Esophagus squamous epithelium (tissue), 5 donors: ENCODE measurements at regions not wholly inside any gene's neighbourhood (a gene's known extent, or its start where the extent isn't known, plus 50 kb on each side); places are given as distances from the start of the nearest gene placed in this dataset.

ENCODE experiments used
- DNase-seq: peaks from one replicate; lab custom pipeline; 2025; lab: John Stamatoyannopoulos, UW
- H3K27ac ChIP-seq, 4 donors: fragments of 200-600 bp; sonication (generic); one replicate each; pipeline ENCODE4 v1.5.1; 2016 to 2019; ENCODE audit warnings: mild to moderate bottlenecking in 1 of 4
- H3K27me3 ChIP-seq, 4 donors: fragments of 200-600 bp; sonication (generic); 1 replicate in 3 of 4; 2 replicates in 1 of 4; pipeline versions ENCODE4 v1.5.1 to v1.6.0; 2017 to 2021; ENCODE audit warnings: antibody characterized with exemption in 1 of 4
- H3K36me3 ChIP-seq, 3 donors: fragments of 200-600 bp; sonication (generic); one replicate each; pipeline ENCODE4 v1.5.1; 2016 to 2019
- H3K4me1 ChIP-seq, 3 donors: fragments of 200-600 bp; sonication (generic); one replicate each; pipeline ENCODE4 v1.5.1; 2017 to 2019
- H3K4me3 ChIP-seq, 4 donors: fragments of 200-600 bp; sonication (generic); 1 replicate in 3 of 4; 2 replicates in 1 of 4; pipeline ENCODE4 v1.5.1; 2016 to 2019; ENCODE audit warnings: mild to moderate bottlenecking in 2 of 4, moderate library complexity in 1 of 4
- H3K9me3 ChIP-seq, 3 donors: fragments of 200-600 bp; sonication (generic); one replicate each; pipeline ENCODE4 v1.5.1; 2016 to 2019
- POLR2A ChIP-seq, 4 donors: fragments of 450-650 bp; IDR thresholded peaks; one replicate each; pipeline ENCODE4 v1.6.1; 2017; ENCODE audit warnings: antibody characterized with exemption in 4 of 4, mild to moderate bottlenecking in 4 of 4, moderate library complexity in 3 of 4
- WGBS, 2 donors: methylation state at CpG; one replicate each; pipeline ENCODE4 v1.1.5; 2018; 5-methylcytosine and 5-hydroxymethylcytosine counted together
- intact Hi-C: fragments of 100-400 bp; cut with DNase I; formaldehyde crosslinking; loops from one replicate; pipeline ENCODE4 v1.15.0; 2022
- TF ChIP-seq, protein P1 (sequence below), 6 experiments: fragments of 450-650 bp in 4 of 6; fragments of 200-600 bp in 2 of 6; sonication (generic) in 2 of 6; IDR thresholded peaks; one replicate each; pipeline ENCODE4 v1.5.1; 2016 to 2019; ENCODE audit warnings: antibody characterized with exemption in 6 of 6, mild to moderate bottlenecking in 4 of 6, moderate library complexity in 4 of 6
- donor health status: DM: yes; HTN: yes; CAD: no.

DNA sequence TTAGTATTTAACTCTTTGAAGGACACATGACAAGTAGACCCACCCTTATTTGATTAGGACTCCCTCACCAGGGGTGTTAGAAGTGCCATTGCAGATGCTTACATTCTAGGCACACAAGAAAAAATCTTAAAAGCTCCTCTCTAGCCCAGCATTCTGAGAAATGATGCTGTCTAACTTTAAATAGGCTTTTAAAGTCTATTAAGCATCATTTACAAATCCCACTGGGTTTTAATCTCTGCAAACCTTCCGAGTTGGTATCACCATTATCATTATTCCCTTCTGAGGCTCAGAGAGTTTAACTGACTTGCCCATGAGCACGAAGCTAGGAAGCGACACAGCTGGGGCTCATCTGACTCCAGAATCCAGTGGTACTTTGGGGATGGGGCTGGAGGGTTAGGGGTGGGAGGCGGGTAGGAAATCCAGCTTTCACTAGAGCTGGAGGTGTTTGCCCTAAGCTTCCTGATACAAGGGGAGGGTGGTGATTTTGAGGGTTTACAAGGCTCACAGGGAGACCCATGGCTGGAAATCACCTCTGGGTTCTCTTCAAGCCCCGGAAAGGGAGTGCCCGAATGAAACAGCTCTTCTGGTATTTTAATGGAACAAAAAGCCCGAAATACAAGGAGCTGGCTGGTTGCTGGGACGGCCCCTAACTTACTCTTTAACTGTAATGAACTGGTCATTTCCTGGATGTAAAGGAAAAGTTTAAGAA is 109.2 kb upstream of the FUT8 start:
- Histone ChIP-seq H3K4me1 (peaks cover 5 to 21% (median 9%) of the 10 kb centered on the region in 3 donors), H3K9me3 (no peaks in the 10 kb centered on the region), H3K4me3 (no peak overlapping the region), H3K27me3 (no peaks in the 10 kb centered on the region), H3K36me3 (no peaks in the 10 kb centered on the region), H3K27ac (peak overlapping the region in 3 of 4 donors; percentile 13 to 63 (median 21))
- 42 to 51% methylated on average over 8 of the region's 8 CpGs for WGBS, 2 donors
- no peak for TF ChIP-seq POLR2A (IDR thresholded peaks at IDR 0.05)
- TF ChIP-seq, protein P1, sequence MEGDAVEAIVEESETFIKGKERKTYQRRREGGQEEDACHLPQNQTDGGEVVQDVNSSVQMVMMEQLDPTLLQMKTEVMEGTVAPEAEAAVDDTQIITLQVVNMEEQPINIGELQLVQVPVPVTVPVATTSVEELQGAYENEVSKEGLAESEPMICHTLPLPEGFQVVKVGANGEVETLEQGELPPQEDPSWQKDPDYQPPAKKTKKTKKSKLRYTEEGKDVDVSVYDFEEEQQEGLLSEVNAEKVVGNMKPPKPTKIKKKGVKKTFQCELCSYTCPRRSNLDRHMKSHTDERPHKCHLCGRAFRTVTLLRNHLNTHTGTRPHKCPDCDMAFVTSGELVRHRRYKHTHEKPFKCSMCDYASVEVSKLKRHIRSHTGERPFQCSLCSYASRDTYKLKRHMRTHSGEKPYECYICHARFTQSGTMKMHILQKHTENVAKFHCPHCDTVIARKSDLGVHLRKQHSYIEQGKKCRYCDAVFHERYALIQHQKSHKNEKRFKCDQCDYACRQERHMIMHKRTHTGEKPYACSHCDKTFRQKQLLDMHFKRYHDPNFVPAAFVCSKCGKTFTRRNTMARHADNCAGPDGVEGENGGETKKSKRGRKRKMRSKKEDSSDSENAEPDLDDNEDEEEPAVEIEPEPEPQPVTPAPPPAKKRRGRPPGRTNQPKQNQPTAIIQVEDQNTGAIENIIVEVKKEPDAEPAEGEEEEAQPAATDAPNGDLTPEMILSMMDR (IDR thresholded peaks at IDR 0.05) = no peak
- intact Hi-C loops = no loop called here
- no peak for DNase-seq

DNA sequence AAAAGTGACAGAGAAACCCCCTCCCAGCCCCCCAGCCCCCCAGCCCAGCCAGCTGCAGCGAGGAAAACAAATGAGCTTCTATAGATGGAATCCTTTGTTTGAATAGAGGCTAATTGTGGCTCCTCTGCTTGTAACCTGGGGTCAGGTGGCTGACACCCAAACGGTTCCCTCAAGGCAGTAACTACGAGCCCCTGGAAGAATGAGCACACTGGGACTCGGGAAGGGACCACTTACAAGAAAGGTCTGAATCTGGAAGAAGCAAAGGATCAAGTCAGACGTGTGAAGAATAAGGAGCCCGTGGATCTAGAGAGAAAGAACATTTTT is 108.7 kb upstream of the FUT8 start:
- Histone ChIP-seq H3K27ac (peak overlapping the region in 2 of 4 donors; percentile 13 to 25), H3K4me3 (no peak overlapping the region), H3K27me3 (no peaks in the 10 kb centered on the region), H3K36me3 (no peaks in the 10 kb centered on the region), H3K4me1 (peaks cover 5 to 21% (median 9%) of the 10 kb centered on the region in 3 donors), H3K9me3 (no peaks in the 10 kb centered on the region)
- intact Hi-C loops = no loop called here
- TF ChIP-seq, protein P1 (IDR thresholded peaks at IDR 0.05) = no peak
- TF ChIP-seq POLR2A (IDR thresholded peaks at IDR 0.05) = no peak
- DNase-seq = no peak
- 52 to 53% methylated on average over 6 of the region's 6 CpGs for WGBS, 2 donors

DNA sequence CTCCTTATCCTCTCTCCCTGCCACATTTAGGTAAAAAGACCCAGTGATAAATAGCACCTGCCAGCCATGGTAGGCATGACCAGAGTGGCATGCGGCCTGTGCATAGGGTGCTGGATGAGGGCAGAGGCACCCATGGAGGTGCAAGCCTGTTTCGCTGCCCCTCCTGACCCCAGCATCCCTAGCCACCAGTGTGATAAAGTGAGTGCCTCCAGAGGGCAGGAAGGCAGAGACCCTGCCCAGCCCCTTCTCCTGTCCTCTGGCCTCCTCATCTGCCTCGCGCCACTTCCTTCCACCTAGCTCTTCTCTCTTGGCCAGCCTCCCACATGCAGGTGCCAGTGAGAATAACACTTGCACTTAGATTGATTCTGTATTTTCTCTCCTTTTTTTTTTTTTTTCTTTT is 108.3 kb upstream of the FUT8 start:
- Histone ChIP-seq H3K36me3 (no peaks in the 10 kb centered on the region), H3K27ac (peak overlapping the region in 1 of 4 donors; percentile 25), H3K4me1 (peaks cover 5 to 21% (median 9%) of the 10 kb centered on the region in 3 donors), H3K9me3 (no peaks in the 10 kb centered on the region), H3K27me3 (no peaks in the 10 kb centered on the region), H3K4me3 (no peak overlapping the region)
- WGBS, 2 donors = 76 to 83% methylated on average over 4 of the region's 4 CpGs
- DNase-seq = no peak
- intact Hi-C loops = no loop called here
- TF ChIP-seq, protein P1 (IDR thresholded peaks at IDR 0.05) = no peak
- no peak for TF ChIP-seq POLR2A (IDR thresholded peaks at IDR 0.05)

DNA sequence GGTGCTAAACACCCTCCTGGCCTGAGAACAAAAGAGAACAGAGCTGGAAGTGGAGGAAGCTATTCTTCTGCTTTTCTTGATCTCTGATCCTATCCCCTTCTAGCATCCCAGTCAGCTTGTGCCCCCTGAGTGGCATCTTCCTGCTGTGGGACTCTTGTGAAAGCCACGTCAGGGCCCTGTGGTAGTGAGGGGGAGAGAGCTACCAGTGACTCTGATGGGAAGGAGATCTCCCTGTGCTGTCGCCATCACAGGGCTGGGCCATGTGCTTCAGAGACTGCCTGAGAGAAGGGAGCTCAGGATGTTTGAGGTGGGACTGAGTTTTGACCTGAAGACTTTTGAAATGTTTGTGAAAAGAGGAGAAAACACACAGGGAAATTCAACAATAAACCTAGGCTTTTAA is 107.6 kb upstream of the FUT8 start:
- DNase-seq = no peak
- no peaks in the 10 kb centered on the region for H3K27me3 ChIP-seq
- TF ChIP-seq, protein P1 (IDR thresholded peaks at IDR 0.05) = no peak
- TF ChIP-seq POLR2A (IDR thresholded peaks at IDR 0.05) = no peak
- H3K36me3 ChIP-seq = no peaks in the 10 kb centered on the region
- H3K4me1 ChIP-seq = peaks cover 5 to 21% (median 9%) of the 10 kb centered on the region in 3 donors
- H3K27ac ChIP-seq = no peak overlapping the region
- 93 to 100% methylated on average over 1 to 2 of the region's 2 CpGs for WGBS, 2 donors
- H3K9me3 ChIP-seq = no peaks in the 10 kb centered on the region
- H3K4me3 ChIP-seq = no peak overlapping the region
- intact Hi-C loops = no loop called here

DNA sequence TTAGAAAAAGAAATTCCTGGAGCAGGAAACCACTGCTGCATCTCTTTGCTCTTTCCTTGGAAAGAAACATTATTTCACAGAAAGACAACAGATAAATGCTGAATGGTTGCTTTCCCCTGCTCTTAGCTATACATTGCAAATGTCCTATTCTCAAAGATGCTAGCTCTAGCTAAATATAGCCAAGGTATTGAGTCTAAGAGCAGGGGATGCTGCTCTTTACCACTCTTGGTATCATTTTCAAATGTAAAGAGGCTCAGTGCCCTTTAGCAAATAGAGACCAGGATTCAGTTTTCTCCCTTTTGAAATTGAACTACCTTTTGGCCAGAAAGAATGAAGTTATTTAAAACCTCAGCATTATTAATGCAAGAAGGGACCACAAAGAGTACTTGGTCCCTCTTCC is 104.0 kb upstream of the FUT8 start:
- H3K4me3 ChIP-seq = no peak overlapping the region
- H3K27ac ChIP-seq = no peak overlapping the region
- H3K27me3 ChIP-seq = no peaks in the 10 kb centered on the region
- intact Hi-C loops = no loop called here
- H3K36me3 ChIP-seq = no peaks in the 10 kb centered on the region
- TF ChIP-seq, protein P1 (IDR thresholded peaks at IDR 0.05) = no peak
- H3K9me3 ChIP-seq = no peaks in the 10 kb centered on the region
- peaks cover 0 to 6% (median 4%) of the 10 kb centered on the region in 3 donors for H3K4me1 ChIP-seq
- no peak for DNase-seq
